ENCODE measurements at regions not wholly inside any gene's neighbourhood (a gene's known extent, or its start where the extent isn't known, plus 50 kb on each side); places are given as distances from the start of the nearest gene placed in this dataset.

GRCh38 chr20:50256577-50256976 is 65.9 kb downstream of the CEBPB start:
- CTCF ChIA-PET = interaction anchor here (0.8 kb wide), 1 partner anchor 11 kb away, joined by 3 read pairs; no protein-coding TSS in a partner anchor
- POLR2A ChIA-PET = no interaction called here

- ChIA-PET CTCF (no interaction called here), POLR2A (no interaction called here)
Measured at GRCh38 chr20:50257860-50258259, 67.2 kb downstream of the CEBPB start.

GRCh38 chr20:50258790-50259483 is 68.3 kb downstream of the CEBPB start:
- CTCF ChIA-PET = interaction anchor here (1.2 kb wide), 1 partner anchor 11 kb away, joined by 5 read pairs; no protein-coding TSS in a partner anchor
- POLR2A ChIA-PET = no interaction called here

DNA sequence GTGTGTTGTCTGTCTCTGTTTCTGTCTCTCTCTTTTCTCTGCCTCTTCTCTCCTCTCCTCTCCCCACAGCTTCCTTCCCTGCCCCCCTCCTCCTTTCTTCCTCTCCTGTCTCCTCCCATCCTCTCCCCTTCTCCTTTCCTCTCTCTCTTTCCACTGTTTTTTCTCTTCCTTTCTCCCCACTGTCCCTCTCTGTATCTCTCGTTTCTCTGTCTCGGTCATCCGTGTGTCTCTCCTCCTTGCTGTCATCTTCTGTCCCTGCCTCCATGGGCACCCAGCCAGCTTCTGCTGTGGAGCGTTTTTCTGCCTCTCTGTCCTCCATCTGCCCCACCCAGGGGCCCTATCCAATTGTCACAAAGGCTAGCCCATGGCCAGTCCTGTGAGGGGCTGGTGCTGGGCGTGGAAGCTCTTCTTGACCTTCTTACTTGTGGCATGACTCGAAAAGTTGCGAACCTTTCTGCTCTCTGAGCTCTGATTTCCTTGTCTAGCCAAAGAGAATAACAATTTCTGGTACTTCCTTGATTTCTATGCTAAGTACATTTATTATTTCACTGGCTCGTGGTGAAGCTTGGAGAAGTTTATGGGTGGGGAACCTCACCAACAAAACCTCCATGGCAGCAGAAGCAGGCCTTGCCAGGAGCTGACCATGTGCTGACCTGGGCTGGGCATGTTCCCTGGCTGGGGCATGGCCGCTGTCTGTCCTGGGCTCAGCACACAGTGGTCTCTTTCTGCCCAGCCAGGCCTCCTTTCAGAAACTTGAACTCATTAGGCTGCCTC is 69.3 kb downstream of the CEBPB start:
- CTCF ChIA-PET = interaction anchor here (0.7 to 1.2 kb wide), 2 partner anchors 12 to 208 kb away, joined by 3 to 5 read pairs; no protein-coding TSS in a partner anchor

GRCh38 chr20:50260479-50261221 is 70.0 kb downstream of the CEBPB start:
- POLR2A ChIA-PET = interaction anchor here (0.6 kb wide), 1 partner anchor 456 kb away, joined by 15 read pairs; no protein-coding TSS in a partner anchor
- CTCF ChIA-PET = interaction anchor here (0.5 to 0.7 kb wide), 2 partner anchors 207 to 429 kb away, joined by 3 to 4 read pairs; no protein-coding TSS in a partner anchor

More for the DNA sequence above, 69.3 kb downstream of the CEBPB start:
- POLR2A ChIA-PET = no interaction called here

DNA sequence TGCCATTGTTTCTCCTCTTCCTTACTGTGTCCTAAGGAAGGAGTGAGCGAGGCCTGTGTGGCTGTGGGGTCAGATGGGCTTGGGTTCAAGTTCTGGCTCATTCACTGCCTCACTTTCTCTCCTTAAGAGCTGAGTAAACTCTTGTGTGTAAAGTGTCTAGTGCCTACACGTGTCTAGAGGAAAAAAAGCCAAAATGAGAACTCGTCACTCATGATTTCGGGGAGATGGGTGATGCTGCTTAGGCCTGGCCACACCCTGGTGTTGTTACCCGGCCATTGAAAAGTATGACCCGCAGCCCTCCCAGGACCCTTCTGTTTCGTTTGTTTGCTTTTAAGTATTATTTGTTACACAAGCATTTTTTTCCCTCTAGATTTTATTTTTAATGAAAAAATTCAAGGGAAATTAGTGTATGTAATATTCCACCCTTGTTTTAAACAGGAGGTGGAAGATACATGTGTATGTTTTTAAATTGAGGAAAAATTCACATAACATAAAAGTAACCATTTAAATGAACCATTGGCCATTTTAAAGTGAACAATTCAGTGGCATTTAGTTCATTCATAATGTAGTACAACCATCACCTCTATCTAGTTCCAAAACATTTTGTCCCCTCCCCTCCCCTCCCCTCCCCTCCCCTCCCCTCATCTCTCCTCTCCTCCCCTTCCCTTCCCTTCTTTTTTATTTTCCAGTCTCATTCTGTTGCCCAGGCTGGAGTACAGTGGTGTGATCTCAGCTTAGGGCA is 71.0 kb downstream of the CEBPB start:
- ChIA-PET POLR2A (interaction anchor here (0.6 kb wide), 1 partner anchor 455 kb away, joined by 15 read pairs; no protein-coding TSS in a partner anchor), CTCF (no interaction called here)

DNA sequence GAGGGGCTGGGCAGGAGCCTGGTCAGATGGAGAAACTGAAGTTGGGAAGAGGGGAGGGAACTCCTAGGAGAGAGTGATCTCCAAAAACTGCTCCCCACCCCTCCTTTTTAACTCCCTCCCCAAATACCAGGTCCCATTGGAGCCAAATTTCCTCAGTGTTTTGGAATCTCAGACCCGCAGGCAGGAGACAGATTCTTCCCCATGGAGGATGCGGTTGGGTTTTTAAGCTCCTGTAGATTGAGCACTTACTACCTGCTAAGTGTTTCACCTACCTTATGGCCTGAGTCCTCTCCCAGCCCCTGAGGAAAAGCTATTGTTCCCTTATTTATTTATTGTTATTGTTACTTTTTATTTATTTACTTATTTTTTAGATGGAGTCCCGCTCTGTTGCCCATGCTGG is 73.2 kb downstream of the CEBPB start:
- CTCF ChIA-PET = no interaction called here

GRCh38 chr20:50264534-50265145 is 74.0 kb downstream of the CEBPB start:
- POLR2A ChIA-PET = no interaction called here
- CTCF ChIA-PET = no interaction called here

More for the DNA sequence above, 73.2 kb downstream of the CEBPB start:
- POLR2A ChIA-PET = no interaction called here

DNA sequence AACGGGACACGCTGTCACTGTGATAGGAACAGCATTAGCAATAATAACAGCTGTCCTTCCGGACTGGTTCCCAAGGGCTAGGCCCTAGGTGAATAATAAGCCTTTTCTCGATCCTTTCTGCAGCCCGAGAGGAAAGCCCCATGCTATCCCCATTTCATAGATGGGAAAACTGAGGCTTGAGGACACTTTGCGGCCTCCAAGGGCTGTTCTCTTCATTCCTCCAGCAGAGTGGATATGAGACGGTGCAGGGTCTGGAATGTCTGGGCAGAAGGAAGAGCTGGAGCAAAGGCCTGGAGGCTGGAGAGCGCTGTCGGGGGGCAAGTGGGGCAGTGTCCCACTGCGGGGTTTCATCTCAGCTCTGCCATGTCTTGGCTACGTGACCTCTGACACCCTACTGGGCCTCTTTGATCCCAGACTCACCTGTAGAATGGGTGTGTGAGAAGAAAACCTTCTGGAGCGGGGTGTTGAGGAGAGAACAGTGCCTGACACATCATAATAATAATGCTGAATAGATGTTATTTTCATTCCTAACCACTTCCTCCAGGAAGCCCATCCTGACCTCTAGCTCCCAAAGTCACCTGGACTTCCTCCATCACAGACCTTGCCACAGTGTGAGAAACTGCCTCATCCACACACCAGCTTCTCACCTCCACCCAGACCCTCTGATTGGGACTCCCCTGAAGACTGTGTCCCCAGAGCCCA is 74.8 kb downstream of the CEBPB start:
- POLR2A ChIA-PET = interaction anchor here (0.5 kb wide), 1 partner anchor 305 kb away, joined by 7 read pairs; no protein-coding TSS in a partner anchor
- CTCF ChIA-PET = no interaction called here

GRCh38 chr20:50266293-50267040 is 75.8 kb downstream of the CEBPB start:
- ChIA-PET POLR2A (no interaction called here), CTCF (interaction anchor here (0.5 kb wide), 1 partner anchor 513 kb away, joined by 3 read pairs; no protein-coding TSS in a partner anchor)

DNA sequence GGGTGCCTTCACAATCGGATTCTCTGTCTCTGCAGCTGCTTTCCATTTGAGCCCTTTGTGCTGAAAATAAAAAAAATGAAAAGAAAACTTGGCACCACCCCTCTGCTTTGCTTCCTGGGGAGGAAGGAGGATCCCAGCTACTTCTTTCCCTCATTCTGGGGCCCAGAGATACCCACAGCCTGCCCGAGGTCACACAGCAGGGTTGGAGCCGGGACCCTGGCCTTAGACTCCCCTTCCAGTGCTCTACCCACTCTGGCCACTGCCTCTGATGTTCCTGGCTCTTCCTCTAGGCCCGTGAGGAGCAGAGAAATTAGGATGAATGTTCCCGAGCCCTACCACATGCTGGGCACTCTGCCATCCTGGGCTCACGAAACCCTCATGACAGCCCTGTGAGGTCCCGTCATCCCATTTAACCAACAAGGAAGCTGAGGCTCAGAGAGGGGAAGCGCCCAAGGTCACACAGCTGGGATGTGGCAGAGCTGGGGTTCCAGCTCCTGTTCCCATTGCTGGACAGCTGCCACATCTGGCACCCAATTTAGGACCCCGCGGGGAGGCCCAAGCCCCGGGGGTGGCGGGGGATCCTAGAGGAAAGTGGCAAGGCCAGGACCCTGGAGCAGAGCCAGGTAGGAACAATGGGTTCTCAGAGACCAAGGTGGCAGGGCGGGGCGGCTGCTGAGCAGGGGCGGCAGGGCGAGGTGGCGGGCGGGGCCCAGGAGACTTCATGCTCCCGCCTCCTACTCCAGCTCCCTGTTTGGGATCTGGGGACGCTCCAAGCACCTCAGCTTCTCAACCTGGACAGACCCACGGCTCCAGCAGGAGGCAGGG is 76.6 kb downstream of the CEBPB start:
- POLR2A ChIA-PET = no interaction called here
- CTCF ChIA-PET = interaction anchor here (1.0 kb wide), 1 partner anchor 11 kb away, joined by 3 read pairs; no protein-coding TSS in a partner anchor

DNA sequence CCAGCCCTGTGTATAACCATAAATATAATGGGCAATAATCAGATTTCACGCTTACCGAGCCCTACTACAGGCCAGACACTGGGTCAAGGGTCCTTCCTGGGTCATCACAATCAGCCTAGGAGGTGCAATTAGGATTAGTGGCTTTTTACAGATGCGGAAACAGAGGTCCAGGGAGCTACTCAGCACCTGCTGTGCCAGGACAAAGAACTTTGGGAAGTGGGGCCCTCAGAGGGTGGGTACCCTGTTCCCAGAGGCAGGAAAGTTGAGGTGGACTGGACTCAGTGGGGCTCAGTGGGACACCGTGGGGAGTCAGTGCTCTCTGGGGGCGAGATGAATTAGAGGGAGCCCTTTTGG is 77.2 kb downstream of the CEBPB start:
- CTCF ChIA-PET = interaction anchor here (1.0 kb wide), 1 partner anchor 12 kb away, joined by 3 read pairs; no protein-coding TSS in a partner anchor
- POLR2A ChIA-PET = no interaction called here

GRCh38 chr20:50269091-50270033 is 78.7 kb downstream of the CEBPB start:
- ChIA-PET POLR2A (no interaction called here), CTCF (interaction anchor here (1.2 kb wide), 1 partner anchor 84 kb away, joined by 4 read pairs; no protein-coding TSS in a partner anchor)

- POLR2A ChIA-PET = no interaction called here
- CTCF ChIA-PET = no interaction called here
Measured at GRCh38 chr20:50270034-50270395, 79.4 kb downstream of the CEBPB start.

DNA sequence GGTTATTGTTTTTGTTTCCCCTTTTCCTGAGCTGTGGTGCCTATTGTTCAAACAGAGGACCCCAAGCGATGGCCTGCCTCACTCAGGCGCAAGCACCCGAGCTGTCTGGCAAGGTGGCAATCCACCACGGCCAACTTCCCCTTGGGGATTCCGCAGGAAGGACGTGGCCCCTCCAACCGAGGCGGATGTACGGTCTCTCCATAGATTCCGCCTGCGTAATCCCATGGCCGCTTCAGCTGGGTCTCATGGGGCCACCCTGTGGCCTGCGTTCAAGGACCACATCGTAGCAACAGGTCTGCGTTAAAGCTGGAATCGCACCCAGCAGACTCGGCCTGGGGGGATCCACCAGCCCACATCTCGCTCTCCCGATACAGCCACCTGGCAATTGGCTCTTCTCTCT is 79.9 kb downstream of the CEBPB start:
- CTCF ChIA-PET = interaction anchor here (1.0 kb wide), 1 partner anchor 14 kb away, joined by 3 read pairs; no protein-coding TSS in a partner anchor
- POLR2A ChIA-PET = no interaction called here

- POLR2A ChIA-PET = no interaction called here
- CTCF ChIA-PET = interaction anchor here (1.0 kb wide), 1 partner anchor 13 kb away, joined by 3 read pairs; no protein-coding TSS in a partner anchor
Measured at GRCh38 chr20:50271176-50271575, 80.5 kb downstream of the CEBPB start.
